ENCODE measurements at regions not wholly inside any gene's neighbourhood (a gene's known extent, or its start where the extent isn't known, plus 50 kb on each side); places are given as distances from the start of the nearest gene placed in this dataset.

DNA sequence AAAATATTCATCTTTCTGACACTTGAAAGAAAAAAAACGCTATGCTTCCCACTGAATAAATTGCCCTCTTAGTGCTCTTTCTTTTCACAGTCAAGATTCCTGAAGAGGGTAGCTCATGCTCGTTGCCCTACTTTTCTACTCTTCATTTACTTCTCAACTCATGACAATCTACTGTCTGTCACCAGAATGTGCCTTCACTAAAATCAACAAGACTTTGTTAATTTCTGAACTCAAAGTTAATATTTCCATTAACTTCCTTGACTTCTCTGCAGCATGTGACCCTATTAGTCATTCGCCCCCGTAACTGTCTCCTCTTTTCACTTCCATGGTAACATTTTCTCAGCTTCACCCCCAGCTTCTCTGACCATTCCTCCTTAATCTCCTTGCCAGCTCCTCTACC lies 98.9 kb upstream of the MAPRE2 start:
- TF ChIP-seq, protein P1, sequence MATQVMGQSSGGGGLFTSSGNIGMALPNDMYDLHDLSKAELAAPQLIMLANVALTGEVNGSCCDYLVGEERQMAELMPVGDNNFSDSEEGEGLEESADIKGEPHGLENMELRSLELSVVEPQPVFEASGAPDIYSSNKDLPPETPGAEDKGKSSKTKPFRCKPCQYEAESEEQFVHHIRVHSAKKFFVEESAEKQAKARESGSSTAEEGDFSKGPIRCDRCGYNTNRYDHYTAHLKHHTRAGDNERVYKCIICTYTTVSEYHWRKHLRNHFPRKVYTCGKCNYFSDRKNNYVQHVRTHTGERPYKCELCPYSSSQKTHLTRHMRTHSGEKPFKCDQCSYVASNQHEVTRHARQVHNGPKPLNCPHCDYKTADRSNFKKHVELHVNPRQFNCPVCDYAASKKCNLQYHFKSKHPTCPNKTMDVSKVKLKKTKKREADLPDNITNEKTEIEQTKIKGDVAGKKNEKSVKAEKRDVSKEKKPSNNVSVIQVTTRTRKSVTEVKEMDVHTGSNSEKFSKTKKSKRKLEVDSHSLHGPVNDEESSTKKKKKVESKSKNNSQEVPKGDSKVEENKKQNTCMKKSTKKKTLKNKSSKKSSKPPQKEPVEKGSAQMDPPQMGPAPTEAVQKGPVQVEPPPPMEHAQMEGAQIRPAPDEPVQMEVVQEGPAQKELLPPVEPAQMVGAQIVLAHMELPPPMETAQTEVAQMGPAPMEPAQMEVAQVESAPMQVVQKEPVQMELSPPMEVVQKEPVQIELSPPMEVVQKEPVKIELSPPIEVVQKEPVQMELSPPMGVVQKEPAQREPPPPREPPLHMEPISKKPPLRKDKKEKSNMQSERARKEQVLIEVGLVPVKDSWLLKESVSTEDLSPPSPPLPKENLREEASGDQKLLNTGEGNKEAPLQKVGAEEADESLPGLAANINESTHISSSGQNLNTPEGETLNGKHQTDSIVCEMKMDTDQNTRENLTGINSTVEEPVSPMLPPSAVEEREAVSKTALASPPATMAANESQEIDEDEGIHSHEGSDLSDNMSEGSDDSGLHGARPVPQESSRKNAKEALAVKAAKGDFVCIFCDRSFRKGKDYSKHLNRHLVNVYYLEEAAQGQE (IDR thresholded peaks at IDR 0.05; ENCODE audit: low read depth) = no peak
- TF ChIP-seq RAD21 (IDR thresholded peaks at IDR 0.05; ENCODE audit: low read depth) = no peak
- TF ChIP-seq, protein P2, sequence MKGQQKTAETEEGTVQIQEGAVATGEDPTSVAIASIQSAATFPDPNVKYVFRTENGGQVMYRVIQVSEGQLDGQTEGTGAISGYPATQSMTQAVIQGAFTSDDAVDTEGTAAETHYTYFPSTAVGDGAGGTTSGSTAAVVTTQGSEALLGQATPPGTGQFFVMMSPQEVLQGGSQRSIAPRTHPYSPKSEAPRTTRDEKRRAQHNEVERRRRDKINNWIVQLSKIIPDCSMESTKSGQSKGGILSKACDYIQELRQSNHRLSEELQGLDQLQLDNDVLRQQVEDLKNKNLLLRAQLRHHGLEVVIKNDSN (IDR thresholded peaks at IDR 0.05) = no peak
- no peak for TF ChIP-seq CREB1 (IDR thresholded peaks at IDR 0.05; ENCODE audit: low read depth)
- TF ChIP-seq, protein P3, sequence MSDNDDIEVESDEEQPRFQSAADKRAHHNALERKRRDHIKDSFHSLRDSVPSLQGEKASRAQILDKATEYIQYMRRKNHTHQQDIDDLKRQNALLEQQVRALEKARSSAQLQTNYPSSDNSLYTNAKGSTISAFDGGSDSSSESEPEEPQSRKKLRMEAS (IDR thresholded peaks at IDR 0.05) = no peak

DNA sequence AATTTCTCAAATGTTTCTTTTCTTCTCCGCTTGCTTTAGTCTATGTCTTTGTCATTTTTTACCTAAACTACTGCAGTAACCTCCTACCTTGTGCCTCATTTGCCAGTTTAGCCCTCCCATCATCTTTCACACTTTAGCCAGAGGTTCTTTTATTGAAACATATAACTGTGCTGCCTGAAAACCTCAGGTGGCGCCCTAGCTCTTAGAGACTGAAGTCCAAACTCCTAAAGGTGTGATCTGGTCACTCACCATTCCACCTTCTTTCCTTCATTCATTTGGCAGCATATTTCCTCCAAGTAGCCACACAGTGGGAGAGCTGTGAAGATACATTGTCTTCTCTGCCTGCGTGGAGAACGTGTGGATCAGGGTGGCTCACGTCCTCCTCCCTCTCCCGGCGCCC lies 98.2 kb upstream of the MAPRE2 start:
- TF ChIP-seq RAD21 (IDR thresholded peaks at IDR 0.05; ENCODE audit: low read depth) = peak; percentile 29
- TF ChIP-seq, protein P2 (IDR thresholded peaks at IDR 0.05) = no peak

DNA sequence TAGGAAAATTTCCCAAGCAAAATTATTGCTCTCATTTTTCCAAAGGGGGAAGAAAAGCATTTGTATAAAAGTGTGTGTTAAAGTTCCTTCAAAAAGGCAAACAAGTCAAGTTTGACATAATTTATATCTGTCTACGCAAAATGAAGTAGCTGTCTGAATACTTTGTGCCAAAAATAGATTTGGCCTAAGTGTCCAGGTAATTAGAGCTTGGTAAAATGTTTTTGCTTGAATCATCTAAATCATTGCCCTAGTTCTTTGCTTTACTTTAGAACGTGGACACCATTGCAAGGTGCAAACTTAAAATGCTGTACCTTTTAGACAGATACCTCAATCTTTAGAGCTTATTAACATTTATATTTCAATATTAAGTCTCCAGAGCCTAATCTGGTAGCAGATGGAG lies 97.6 kb upstream of the MAPRE2 start:
- no peak for TF ChIP-seq TAF1 (IDR thresholded peaks at IDR 0.05; ENCODE audit: low read depth)
- TF ChIP-seq, protein P1 (IDR thresholded peaks at IDR 0.05; ENCODE audit: low read depth) = no peak
- no peak for TF ChIP-seq YY1 (IDR thresholded peaks at IDR 0.05; ENCODE audit: low read depth)
- TF ChIP-seq CEBPB (IDR thresholded peaks at IDR 0.05) = no peak
- TF ChIP-seq EP300 (IDR thresholded peaks at IDR 0.05; ENCODE audit: borderline replicate concordance) = no peak
- TF ChIP-seq CREB1 (IDR thresholded peaks at IDR 0.05; ENCODE audit: low read depth) = no peak
- no peak for TF ChIP-seq ZBTB7A (IDR thresholded peaks at IDR 0.05; ENCODE audit: low read depth)
- TF ChIP-seq, protein P2 (IDR thresholded peaks at IDR 0.05) = no peak
- TF ChIP-seq TEAD4 (IDR thresholded peaks at IDR 0.05) = no peak
- no peak for TF ChIP-seq EGR1 (IDR thresholded peaks at IDR 0.05)
- TF ChIP-seq RAD21 (IDR thresholded peaks at IDR 0.05; ENCODE audit: low read depth) = no peak
- TF ChIP-seq, protein P3 (IDR thresholded peaks at IDR 0.05) = no peak
- TF ChIP-seq FOXM1 (IDR thresholded peaks at IDR 0.05; ENCODE audit: borderline replicate concordance, low read depth) = no peak
- no peak for TF ChIP-seq NFIC (IDR thresholded peaks at IDR 0.05)
- no peak for TF ChIP-seq TCF12 (IDR thresholded peaks at IDR 0.05; ENCODE audit: low read depth)

DNA sequence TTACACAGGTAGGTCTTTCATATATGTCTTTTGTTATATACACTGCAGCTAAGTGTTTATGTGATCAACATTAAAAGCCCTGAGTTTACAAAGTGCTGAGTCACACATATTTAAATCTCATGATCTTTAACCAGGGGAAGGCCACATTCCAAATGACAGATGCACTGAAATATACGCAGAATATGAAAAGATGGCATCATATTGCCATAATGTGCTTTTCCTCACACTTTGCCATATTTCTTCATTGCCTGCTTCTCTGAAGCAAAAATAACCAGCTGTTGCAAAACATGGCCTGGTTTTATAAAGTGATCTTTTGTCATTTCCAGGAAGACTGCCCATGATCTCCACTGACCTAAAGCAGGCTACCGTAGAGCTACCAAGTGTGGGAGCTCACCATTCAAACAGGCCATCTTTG lies 93.5 kb upstream of the MAPRE2 start:
- TF ChIP-seq EP300 (IDR thresholded peaks at IDR 0.05; ENCODE audit: borderline replicate concordance) (no peak), EGR1 (IDR thresholded peaks at IDR 0.05) (no peak), TCF12 (IDR thresholded peaks at IDR 0.05; ENCODE audit: low read depth) (no peak), CREB1 (IDR thresholded peaks at IDR 0.05; ENCODE audit: low read depth) (no peak), FOXM1 (IDR thresholded peaks at IDR 0.05; ENCODE audit: borderline replicate concordance, low read depth) (no peak), YY1 (IDR thresholded peaks at IDR 0.05; ENCODE audit: low read depth) (no peak)
- TF ChIP-seq, protein P1 (IDR thresholded peaks at IDR 0.05; ENCODE audit: low read depth) = no peak
- TF ChIP-seq, protein P3 (IDR thresholded peaks at IDR 0.05) = no peak
